Tibial nerve (tissue), 4 donors: ENCODE measurements at regions not wholly inside any gene's neighbourhood (a gene's known extent, or its start where the extent isn't known, plus 50 kb on each side); places are given as distances from the start of the nearest gene placed in this dataset.

Experiments used
- EP300 ChIP-seq, 2 donors: sonication (generic); formaldehyde crosslinking; IDR thresholded peaks; one replicate each; pipeline ENCODE4 v1.6.1; 2017; ENCODE audit warnings: antibody characterized with exemption in 2 of 2, mild to moderate bottlenecking in 1 of 2
- POLR2A ChIP-seq, 2 donors: fragments of 450-650 bp; IDR thresholded peaks; one replicate each; pipeline ENCODE4 v1.6.1; 2017; ENCODE audit warnings: antibody characterized with exemption in 2 of 2, mild to moderate bottlenecking in 2 of 2, moderate library complexity in 2 of 2
- TF ChIP-seq, protein P1 (sequence below), 5 experiments: fragments of 200-600 bp in 3 of 5; fragments of 450-650 bp in 2 of 5; sonication (generic) in 3 of 5; IDR thresholded peaks; one replicate each; pipeline ENCODE4 v1.5.1; 2016 to 2019; ENCODE audit warnings: antibody characterized with exemption in 5 of 5, mild to moderate bottlenecking in 3 of 5, moderate library complexity in 2 of 5

DNA sequence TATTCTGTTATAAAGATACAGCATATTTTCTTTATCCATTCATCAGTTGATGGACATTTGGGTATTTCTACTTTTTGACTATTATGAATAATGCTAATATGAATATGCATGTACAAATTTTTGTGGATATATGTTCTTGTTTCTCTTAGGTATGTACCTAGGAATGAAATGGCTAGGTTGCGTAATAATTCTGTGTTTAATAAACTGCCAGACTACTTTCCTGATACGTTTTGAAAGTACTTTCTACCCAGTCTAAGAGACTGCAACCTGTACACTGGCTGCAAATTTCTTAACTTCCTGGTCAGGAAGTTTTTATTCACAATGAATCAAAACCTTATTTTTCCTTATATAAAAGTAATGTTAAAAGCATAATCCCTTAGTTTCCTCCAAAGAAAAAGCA is 93.9 kb upstream of the STARD4 start:
- TF ChIP-seq, protein P1, sequence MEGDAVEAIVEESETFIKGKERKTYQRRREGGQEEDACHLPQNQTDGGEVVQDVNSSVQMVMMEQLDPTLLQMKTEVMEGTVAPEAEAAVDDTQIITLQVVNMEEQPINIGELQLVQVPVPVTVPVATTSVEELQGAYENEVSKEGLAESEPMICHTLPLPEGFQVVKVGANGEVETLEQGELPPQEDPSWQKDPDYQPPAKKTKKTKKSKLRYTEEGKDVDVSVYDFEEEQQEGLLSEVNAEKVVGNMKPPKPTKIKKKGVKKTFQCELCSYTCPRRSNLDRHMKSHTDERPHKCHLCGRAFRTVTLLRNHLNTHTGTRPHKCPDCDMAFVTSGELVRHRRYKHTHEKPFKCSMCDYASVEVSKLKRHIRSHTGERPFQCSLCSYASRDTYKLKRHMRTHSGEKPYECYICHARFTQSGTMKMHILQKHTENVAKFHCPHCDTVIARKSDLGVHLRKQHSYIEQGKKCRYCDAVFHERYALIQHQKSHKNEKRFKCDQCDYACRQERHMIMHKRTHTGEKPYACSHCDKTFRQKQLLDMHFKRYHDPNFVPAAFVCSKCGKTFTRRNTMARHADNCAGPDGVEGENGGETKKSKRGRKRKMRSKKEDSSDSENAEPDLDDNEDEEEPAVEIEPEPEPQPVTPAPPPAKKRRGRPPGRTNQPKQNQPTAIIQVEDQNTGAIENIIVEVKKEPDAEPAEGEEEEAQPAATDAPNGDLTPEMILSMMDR (IDR thresholded peaks at IDR 0.05): no peak
- TF ChIP-seq EP300 (IDR thresholded peaks at IDR 0.05) (no peak), POLR2A (IDR thresholded peaks at IDR 0.05) (no peak)
